T-helper 22 cell (primary cell): ENCODE measurements at regions not wholly inside any gene's neighbourhood (a gene's known extent, or its start where the extent isn't known, plus 50 kb on each side); places are given as distances from the start of the nearest gene placed in this dataset.

Source experiments
- DNase-seq: peaks from one replicate; pipeline ENCODE4 v3.0.0-alpha.2; 2020; ENCODE audit warnings: low read depth

GRCh38 chr11:134762248-134763029 lies 350.4 kb upstream of the B3GAT1 start:
- DNase-seq, result no peak

- DNase-seq, result no peak
Observed at GRCh38 chr11:134761926-134762247, 349.8 kb upstream of the B3GAT1 start.

- DNase-seq, result no peak
Observed at GRCh38 chr11:134761386-134761785, 349.3 kb upstream of the B3GAT1 start.

- no peak for DNase-seq
Observed at GRCh38 chr11:134760957-134761356, 348.9 kb upstream of the B3GAT1 start.

- no peak for DNase-seq
Observed at GRCh38 chr11:134760299-134760698, 348.3 kb upstream of the B3GAT1 start.

- DNase-seq, result no peak
Observed at GRCh38 chr11:134759855-134760254, 347.8 kb upstream of the B3GAT1 start.

GRCh38 chr11:134759274-134759673 lies 347.2 kb upstream of the B3GAT1 start:
- no peak for DNase-seq

GRCh38 chr11:134758342-134758931 lies 346.4 kb upstream of the B3GAT1 start:
- DNase-seq, result no peak

GRCh38 chr11:134757633-134758032 lies 345.6 kb upstream of the B3GAT1 start:
- no peak for DNase-seq

GRCh38 chr11:134756811-134757540 lies 344.9 kb upstream of the B3GAT1 start:
- no peak for DNase-seq

- no peak for DNase-seq
Observed at GRCh38 chr11:134755535-134755934, 343.5 kb upstream of the B3GAT1 start.

- DNase-seq, result no peak
Observed at GRCh38 chr11:134754521-134755198, 342.6 kb upstream of the B3GAT1 start.

- DNase-seq, result no peak
Observed at GRCh38 chr11:134753771-134754520, 341.9 kb upstream of the B3GAT1 start.

GRCh38 chr11:134752964-134753770 lies 341.1 kb upstream of the B3GAT1 start:
- no peak for DNase-seq

- DNase-seq, result no peak
Observed at GRCh38 chr11:134752526-134752925, 340.5 kb upstream of the B3GAT1 start.

- no peak for DNase-seq
Observed at GRCh38 chr11:134751766-134752165, 339.7 kb upstream of the B3GAT1 start.

GRCh38 chr11:134751031-134751585 lies 339.1 kb upstream of the B3GAT1 start:
- no peak for DNase-seq

- no peak for DNase-seq
Observed at GRCh38 chr11:134750619-134751018, 338.6 kb upstream of the B3GAT1 start.

GRCh38 chr11:134749040-134749839 lies 337.2 kb upstream of the B3GAT1 start:
- DNase-seq, result no peak

GRCh38 chr11:134746609-134747008 lies 334.6 kb upstream of the B3GAT1 start:
- DNase-seq, result no peak
